ENCODE measurements at regions not wholly inside any gene's neighbourhood (a gene's known extent, or its start where the extent isn't known, plus 50 kb on each side); places are given as distances from the start of the nearest gene placed in this dataset.

DNA sequence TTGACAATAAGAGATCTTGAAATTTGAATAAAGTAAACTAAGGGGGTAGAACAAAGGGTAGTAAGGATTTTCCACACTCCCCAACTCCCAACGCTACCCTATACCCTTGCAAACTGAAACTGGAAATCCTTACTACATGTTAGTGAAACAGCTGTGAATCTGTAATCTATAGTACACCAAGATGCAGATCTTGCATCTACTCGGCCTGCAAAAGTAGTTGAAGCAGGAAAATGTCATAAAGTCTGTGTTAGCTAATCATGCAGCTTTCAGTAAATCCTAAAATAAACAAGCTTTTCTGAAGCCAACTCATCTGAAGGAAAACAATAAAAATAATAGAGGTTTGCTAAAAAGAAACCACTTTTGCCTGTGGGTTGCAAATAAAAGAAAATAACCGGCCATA is 1242.0 kb upstream of the ACO1 start:
- TF ChIP-seq, protein P1, sequence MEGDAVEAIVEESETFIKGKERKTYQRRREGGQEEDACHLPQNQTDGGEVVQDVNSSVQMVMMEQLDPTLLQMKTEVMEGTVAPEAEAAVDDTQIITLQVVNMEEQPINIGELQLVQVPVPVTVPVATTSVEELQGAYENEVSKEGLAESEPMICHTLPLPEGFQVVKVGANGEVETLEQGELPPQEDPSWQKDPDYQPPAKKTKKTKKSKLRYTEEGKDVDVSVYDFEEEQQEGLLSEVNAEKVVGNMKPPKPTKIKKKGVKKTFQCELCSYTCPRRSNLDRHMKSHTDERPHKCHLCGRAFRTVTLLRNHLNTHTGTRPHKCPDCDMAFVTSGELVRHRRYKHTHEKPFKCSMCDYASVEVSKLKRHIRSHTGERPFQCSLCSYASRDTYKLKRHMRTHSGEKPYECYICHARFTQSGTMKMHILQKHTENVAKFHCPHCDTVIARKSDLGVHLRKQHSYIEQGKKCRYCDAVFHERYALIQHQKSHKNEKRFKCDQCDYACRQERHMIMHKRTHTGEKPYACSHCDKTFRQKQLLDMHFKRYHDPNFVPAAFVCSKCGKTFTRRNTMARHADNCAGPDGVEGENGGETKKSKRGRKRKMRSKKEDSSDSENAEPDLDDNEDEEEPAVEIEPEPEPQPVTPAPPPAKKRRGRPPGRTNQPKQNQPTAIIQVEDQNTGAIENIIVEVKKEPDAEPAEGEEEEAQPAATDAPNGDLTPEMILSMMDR (IDR thresholded peaks at IDR 0.05), result no peak
- TF ChIP-seq POLR2AphosphoS5 (IDR thresholded peaks at IDR 0.05) (no peak), EP300 (IDR thresholded peaks at IDR 0.05) (no peak), POLR2A (IDR thresholded peaks at IDR 0.05) (no peak)

All from sigmoid colon (tissue), 4 donors.